Right atrium auricular region (tissue), 2 donors: ENCODE measurements at regions not wholly inside any gene's neighbourhood (a gene's known extent, or its start where the extent isn't known, plus 50 kb on each side); places are given as distances from the start of the nearest gene placed in this dataset.

ENCODE experiments used
- DNase-seq: peaks from one replicate; pipeline ENCODE4 v3.0.0-alpha.2; 2019; ENCODE audit warnings: low spot score
- H3K27ac ChIP-seq, 2 donors: fragments of 200-600 bp; sonication (generic); 1 replicate in 1 of 2; 2 replicates in 1 of 2; pipeline ENCODE4 v1.5.1; 2016 to 2019
- H3K27me3 ChIP-seq, 2 donors: fragments of 200-600 bp; sonication (generic); one replicate each; pipeline versions ENCODE4 v1.5.1 to v1.6.0; 2017 to 2019
- H3K36me3 ChIP-seq: fragments of 200-600 bp; sonication (generic); one replicate; pipeline ENCODE4 v1.5.1; 2016
- H3K4me1 ChIP-seq, 2 donors: fragments of 200-600 bp; sonication (generic); one replicate each; pipeline versions ENCODE4 v1.5.1 to v1.6.0; 2017 to 2019
- H3K4me3 ChIP-seq, 2 donors: fragments of 200-600 bp; sonication (generic); 1 replicate in 1 of 2; 2 replicates in 1 of 2; pipeline ENCODE4 v1.5.1; 2017 to 2019; ENCODE audit warnings: mild to moderate bottlenecking in 1 of 2, moderate library complexity in 1 of 2
- H3K9me3 ChIP-seq, 2 donors: fragments of 200-600 bp; sonication (generic); one replicate each; pipeline ENCODE4 v1.5.1; 2019
- CTCF ChIP-seq, 2 donors: fragments of 200-600 bp; sonication (generic); IDR thresholded peaks; one replicate each; pipeline ENCODE4 v1.5.1; 2019; ENCODE audit warnings: antibody characterized with exemption in 2 of 2

- H3K27me3 ChIP-seq, result no peaks in the 10 kb centered on the region
- H3K4me3 ChIP-seq, result no peak overlapping the region
- H3K9me3 ChIP-seq, result no peaks in the 10 kb centered on the region
- TF ChIP-seq CTCF (IDR thresholded peaks at IDR 0.05), result no peak
- DNase-seq, result no peak
- no peaks in the 10 kb centered on the region for H3K36me3 ChIP-seq
- H3K4me1 ChIP-seq, result no peaks in the 10 kb centered on the region
- no peak overlapping the region for H3K27ac ChIP-seq
These were observed 434.8 kb upstream of the NOX3 start for GRCh38 chr6:155890409-155890808.

GRCh38 chr6:155889410-155889809 lies 433.8 kb upstream of the NOX3 start:
- Histone ChIP-seq H3K9me3 (no peaks in the 10 kb centered on the region), H3K4me1 (no peaks in the 10 kb centered on the region), H3K27me3 (no peaks in the 10 kb centered on the region), H3K4me3 (no peak overlapping the region), H3K36me3 (no peaks in the 10 kb centered on the region), H3K27ac (no peak overlapping the region)
- TF ChIP-seq CTCF (IDR thresholded peaks at IDR 0.05), result no peak
- no peak for DNase-seq

- no peak overlapping the region for H3K4me3 ChIP-seq
- H3K27ac ChIP-seq, result no peak overlapping the region
- no peak for TF ChIP-seq CTCF (IDR thresholded peaks at IDR 0.05)
- H3K4me1 ChIP-seq, result no peaks in the 10 kb centered on the region
- no peaks in the 10 kb centered on the region for H3K27me3 ChIP-seq
- no peak for DNase-seq
- no peaks in the 10 kb centered on the region for H3K9me3 ChIP-seq
- no peaks in the 10 kb centered on the region for H3K36me3 ChIP-seq
These were observed 431.8 kb upstream of the NOX3 start for GRCh38 chr6:155887421-155887820.

- TF ChIP-seq CTCF (IDR thresholded peaks at IDR 0.05), result no peak
- Histone ChIP-seq H3K27ac (no peak overlapping the region), H3K4me3 (no peak overlapping the region), H3K27me3 (no peaks in the 10 kb centered on the region), H3K36me3 (no peaks in the 10 kb centered on the region), H3K9me3 (no peaks in the 10 kb centered on the region), H3K4me1 (no peaks in the 10 kb centered on the region)
- no peak for DNase-seq
These were observed 428.1 kb upstream of the NOX3 start for GRCh38 chr6:155883741-155884140.

GRCh38 chr6:155883334-155883731 lies 427.7 kb upstream of the NOX3 start:
- Histone ChIP-seq H3K9me3 (no peaks in the 10 kb centered on the region), H3K4me1 (no peaks in the 10 kb centered on the region), H3K27me3 (no peaks in the 10 kb centered on the region), H3K36me3 (no peaks in the 10 kb centered on the region), H3K27ac (no peak overlapping the region), H3K4me3 (no peak overlapping the region)
- TF ChIP-seq CTCF (IDR thresholded peaks at IDR 0.05), result no peak
- DNase-seq, result no peak

GRCh38 chr6:155882527-155883333 lies 427.1 kb upstream of the NOX3 start:
- H3K4me1 ChIP-seq, result no peaks in the 10 kb centered on the region
- no peaks in the 10 kb centered on the region for H3K9me3 ChIP-seq
- no peak overlapping the region for H3K4me3 ChIP-seq
- no peak for DNase-seq
- H3K36me3 ChIP-seq, result no peaks in the 10 kb centered on the region
- no peaks in the 10 kb centered on the region for H3K27me3 ChIP-seq
- H3K27ac ChIP-seq, result no peak overlapping the region
- TF ChIP-seq CTCF (IDR thresholded peaks at IDR 0.05), result no peak
